B cell (primary cell): ENCODE measurements at regions not wholly inside any gene's neighbourhood (a gene's known extent, or its start where the extent isn't known, plus 50 kb on each side); places are given as distances from the start of the nearest gene placed in this dataset.

Experiments
- ATAC-seq: fragments of 200-7000 bp; cut with Tn5 transposase; one replicate; pipeline ENCODE4 v1.10.0; 2021; ENCODE audit warnings: low read depth, mild to moderate bottlenecking, moderate number of reproducible peaks, moderate library complexity
- CTCF ChIA-PET: fragments of 350-600 bp; sonication (Branson Sonifier 250); formaldehyde crosslinking; loops from one replicate; lab custom pipeline; 2021; ENCODE audit warnings: antibody characterized with exemption, inconsistent platforms; lab: Charles Lee
- POLR2A ChIA-PET: fragments of 350-600 bp; sonication (Branson Sonifier 250); formaldehyde crosslinking; loops from one replicate; lab custom pipeline; 2021; ENCODE audit warnings: antibody characterized with exemption; lab: Charles Lee
- DNase-seq: peaks from one replicate; pipeline ENCODE4 v3.0.0; 2013
- H2AFZ ChIP-seq: 2 replicates; pipeline ENCODE4 v1.6.1; 2012; ENCODE audit warnings: mild to moderate bottlenecking, low read depth, low read length; ENCODE audit not compliant: insufficient read depth, poor library complexity, severe bottlenecking
- H3K27ac ChIP-seq, 2 donors: 1 replicate in 1 of 2; 2 replicates in 1 of 2; pipeline ENCODE4 v1.5.1; 2012 to 2013; ENCODE audit warnings: low read length in 2 of 2, mild to moderate bottlenecking in 2 of 2, moderate library complexity in 1 of 2
- H3K27me3 ChIP-seq, 4 experiments: fragments of 200-600 bp in 1 of 4; sonication (generic) in 1 of 4; replicated peaks in 1 of 4; 1 replicate in 2 of 4; 2 replicates in 2 of 4; pipeline versions ENCODE4 v1.6.1 to v1.7.0; 2013 to 2016; ENCODE audit warnings: low read length in 3 of 4, mild to moderate bottlenecking in 2 of 4, mixed read lengths in 1 of 4, moderate library complexity in 1 of 4; ENCODE audit not compliant: insufficient read depth in 4 of 4, control insufficient read depth in 3 of 4; ENCODE audit errors: control extremely low read depth in 1 of 4
- H3K36me3 ChIP-seq, 2 experiments: replicated peaks in 1 of 2; 1 replicate in 1 of 2; 2 replicates in 1 of 2; pipeline versions ENCODE4 v1.6.1 to v1.7.1; 2013; ENCODE audit warnings: low read length in 1 of 2; ENCODE audit not compliant: insufficient read depth in 2 of 2, control insufficient read depth in 1 of 2; ENCODE audit errors: control extremely low read depth in 1 of 2, extremely low read depth in 1 of 2
- H3K4me1 ChIP-seq, 2 donors: fragments of 200-600 bp in 1 of 2; sonication (generic) in 1 of 2; 1 replicate in 1 of 2; 2 replicates in 1 of 2; pipeline versions ENCODE4 v1.5.1 to v1.6.1; 2013 to 2017; ENCODE audit warnings: low read length in 2 of 2; ENCODE audit not compliant: control insufficient read depth in 2 of 2, insufficient read depth in 2 of 2
- H3K4me2 ChIP-seq: replicated peaks from 2 replicates; pipeline ENCODE3; 2012; ENCODE audit warnings: mild to moderate bottlenecking, low read depth, low read length; ENCODE audit not compliant: poor library complexity, severe bottlenecking
- H3K4me3 ChIP-seq, 5 experiments: fragments of 200-600 bp in 1 of 5; sonication (generic) in 1 of 5; 1 replicate in 3 of 5; 2 replicates in 2 of 5; pipeline versions ENCODE4 v1.5.1 to v1.7.0; 2011 to 2016; ENCODE audit warnings: low read length in 4 of 5, mild to moderate bottlenecking in 4 of 5, low read depth in 2 of 5, control low read depth in 1 of 5, moderate library complexity in 1 of 5; ENCODE audit not compliant: insufficient read depth in 1 of 5; ENCODE audit errors: control extremely low read depth in 1 of 5, extremely low read depth in 1 of 5
- H3K79me2 ChIP-seq: fragments of 200-600 bp; sonication (generic); one replicate; pipeline ENCODE4 v1.6.0; 2016; ENCODE audit warnings: low read length; ENCODE audit not compliant: control insufficient read depth, insufficient read depth
- H3K9ac ChIP-seq: fragments of 200-600 bp; sonication (generic); 2 replicates; pipeline ENCODE4 v1.6.1; 2017; ENCODE audit warnings: mild to moderate bottlenecking, low read length, moderate library complexity
- H3K9me3 ChIP-seq, 3 donors: one replicate each; pipeline versions ENCODE4 v1.6.1 to v1.7.1; 2013; ENCODE audit warnings: low read length in 2 of 3; ENCODE audit not compliant: control insufficient read depth in 2 of 3, insufficient read depth in 1 of 3; ENCODE audit errors: control extremely low read depth in 1 of 3
- H4K20me1 ChIP-seq: 2 replicates; pipeline ENCODE4 v1.6.0; 2012; ENCODE audit warnings: mild to moderate bottlenecking, low read length; ENCODE audit not compliant: insufficient read depth, control insufficient read depth, poor library complexity, severe bottlenecking
- H3K27ac Mint-ChIP-seq: one replicate; pipeline ENCODE4 v1.8.0; 2021; ENCODE audit warnings: mixed read lengths
- H3K27me3 Mint-ChIP-seq: one replicate; pipeline ENCODE4 v1.8.0; 2021; ENCODE audit warnings: mixed read lengths
- H3K4me1 Mint-ChIP-seq: one replicate; pipeline ENCODE4 v1.8.0; 2021; ENCODE audit warnings: mixed read lengths
- H3K4me3 Mint-ChIP-seq: one replicate; pipeline ENCODE4 v1.8.0; 2021; ENCODE audit warnings: mixed read lengths
- H3K9me3 Mint-ChIP-seq: one replicate; pipeline ENCODE4 v1.8.0; 2022; ENCODE audit warnings: mixed read lengths; ENCODE audit not compliant: insufficient read depth
- EZH2 ChIP-seq: IDR thresholded peaks from 2 replicates; pipeline ENCODE4 v1.6.1; 2012; ENCODE audit warnings: borderline replicate concordance, low read depth, mild to moderate bottlenecking, moderate library complexity, low read length; ENCODE audit not compliant: insufficient read depth, poor library complexity, severe bottlenecking
- WGBS: methylation state at CpG from one replicate; pipeline ENCODE4 v1.1.5; 2013; ENCODE audit warnings: missing lambda C conversion rate; ENCODE audit not compliant: insufficient coverage; 5-methylcytosine and 5-hydroxymethylcytosine counted together
- intact Hi-C: fragments of 100-400 bp; cut with micrococcal nuclease; formaldehyde crosslinking; loops from one replicate; pipeline ENCODE4 v1.10.0; 2022
- TF ChIP-seq, protein P1 (sequence below): fragments of 200-600 bp; IDR thresholded peaks from one replicate; pipeline ENCODE4 v1.8.0; 2022; ENCODE audit warnings: antibody characterized with exemption, mild to moderate bottlenecking

DNA sequence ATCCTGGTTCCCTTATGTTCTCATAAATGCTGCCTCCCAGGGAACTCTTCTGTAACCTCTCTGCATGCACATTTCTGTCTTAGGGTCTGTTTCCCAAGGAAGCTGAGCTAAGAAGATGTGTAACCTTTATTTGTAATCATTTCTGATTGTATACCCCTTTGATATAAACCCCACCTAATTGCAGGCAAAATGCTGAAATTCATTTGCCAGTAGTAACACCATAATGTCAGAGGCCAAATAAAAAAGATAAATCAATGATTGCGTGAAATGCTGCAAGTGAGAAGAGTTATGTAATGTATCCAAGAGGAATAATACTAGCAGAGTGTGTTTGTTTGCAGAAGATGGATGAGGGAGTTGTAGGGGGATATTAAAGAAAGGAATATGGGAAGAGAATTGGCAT, 822.6 kb upstream of the GRAMD2B start:
- POLR2A ChIA-PET = no interaction called here
- no peak overlapping the region for H3K9ac ChIP-seq
- H3K27me3 ChIP-seq = no peaks in the 10 kb centered on the region
- H3K4me1 Mint-ChIP-seq = no peaks in the 10 kb centered on the region
- H3K4me3 Mint-ChIP-seq = no peak overlapping the region
- no peaks in the 10 kb centered on the region for H4K20me1 ChIP-seq
- no peak overlapping the region for H2AFZ ChIP-seq
- H3K9me3 ChIP-seq = no peaks in the 10 kb centered on the region
- intact Hi-C loops = no loop called here
- WGBS = 100% methylated on average over 1 of the region's 1 CpG
- H3K4me1 ChIP-seq = no peaks in the 10 kb centered on the region
- CTCF ChIA-PET = no interaction called here
- TF ChIP-seq, protein P1, sequence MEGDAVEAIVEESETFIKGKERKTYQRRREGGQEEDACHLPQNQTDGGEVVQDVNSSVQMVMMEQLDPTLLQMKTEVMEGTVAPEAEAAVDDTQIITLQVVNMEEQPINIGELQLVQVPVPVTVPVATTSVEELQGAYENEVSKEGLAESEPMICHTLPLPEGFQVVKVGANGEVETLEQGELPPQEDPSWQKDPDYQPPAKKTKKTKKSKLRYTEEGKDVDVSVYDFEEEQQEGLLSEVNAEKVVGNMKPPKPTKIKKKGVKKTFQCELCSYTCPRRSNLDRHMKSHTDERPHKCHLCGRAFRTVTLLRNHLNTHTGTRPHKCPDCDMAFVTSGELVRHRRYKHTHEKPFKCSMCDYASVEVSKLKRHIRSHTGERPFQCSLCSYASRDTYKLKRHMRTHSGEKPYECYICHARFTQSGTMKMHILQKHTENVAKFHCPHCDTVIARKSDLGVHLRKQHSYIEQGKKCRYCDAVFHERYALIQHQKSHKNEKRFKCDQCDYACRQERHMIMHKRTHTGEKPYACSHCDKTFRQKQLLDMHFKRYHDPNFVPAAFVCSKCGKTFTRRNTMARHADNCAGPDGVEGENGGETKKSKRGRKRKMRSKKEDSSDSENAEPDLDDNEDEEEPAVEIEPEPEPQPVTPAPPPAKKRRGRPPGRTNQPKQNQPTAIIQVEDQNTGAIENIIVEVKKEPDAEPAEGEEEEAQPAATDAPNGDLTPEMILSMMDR = no peak
- no peak for TF ChIP-seq EZH2
- H3K79me2 ChIP-seq = no peaks in the 10 kb centered on the region
- H3K27me3 Mint-ChIP-seq = no peaks in the 10 kb centered on the region
- H3K9me3 Mint-ChIP-seq = no peaks in the 10 kb centered on the region
- no peak for DNase-seq
- no peak overlapping the region for H3K27ac ChIP-seq
- H3K4me3 ChIP-seq = no peak overlapping the region
- H3K27ac Mint-ChIP-seq = no peak overlapping the region
- no peaks in the 10 kb centered on the region for H3K36me3 ChIP-seq
- no peak overlapping the region for H3K4me2 ChIP-seq
- ATAC-seq = no peak

DNA sequence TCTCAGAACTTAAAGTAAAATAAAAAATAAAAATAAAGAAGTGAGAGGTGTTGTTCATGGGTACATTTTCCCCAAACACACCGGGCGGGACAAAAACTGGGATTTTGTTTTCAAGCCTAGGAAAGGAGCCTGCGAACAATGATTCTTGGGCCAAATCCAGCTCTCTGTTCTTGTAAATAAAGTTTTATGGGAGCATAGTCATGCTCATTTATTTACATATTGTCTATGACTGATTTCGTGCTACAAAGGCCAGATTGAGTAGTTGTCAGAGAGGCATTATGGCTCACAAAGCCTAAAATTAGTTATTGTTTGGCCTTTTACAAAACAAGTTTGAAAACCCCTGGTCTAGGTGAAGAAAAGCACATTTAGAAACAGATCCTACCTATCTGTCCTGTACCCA, 821.0 kb upstream of the GRAMD2B start:
- no peak overlapping the region for H3K4me2 ChIP-seq
- H3K9me3 ChIP-seq = no peaks in the 10 kb centered on the region
- intact Hi-C loops = no loop called here
- H3K9me3 Mint-ChIP-seq = no peaks in the 10 kb centered on the region
- no peaks in the 10 kb centered on the region for H3K27me3 ChIP-seq
- no peak overlapping the region for H3K27ac ChIP-seq
- ChIA-PET POLR2A (no interaction called here), CTCF (no interaction called here)
- TF ChIP-seq, protein P1 = no peak
- TF ChIP-seq EZH2 = no peak
- H3K79me2 ChIP-seq = no peaks in the 10 kb centered on the region
- DNase-seq = no peak
- H4K20me1 ChIP-seq = no peaks in the 10 kb centered on the region
- H3K4me1 Mint-ChIP-seq = no peaks in the 10 kb centered on the region
- H3K36me3 ChIP-seq = no peaks in the 10 kb centered on the region
- H3K4me3 ChIP-seq = no peak overlapping the region
- 90% methylated on average over 2 of the region's 4 CpGs for WGBS
- H3K4me3 Mint-ChIP-seq = no peak overlapping the region
- ATAC-seq = no peak
- H2AFZ ChIP-seq = no peak overlapping the region
- H3K27ac Mint-ChIP-seq = no peak overlapping the region
- no peaks in the 10 kb centered on the region for H3K4me1 ChIP-seq
- no peak overlapping the region for H3K9ac ChIP-seq
- H3K27me3 Mint-ChIP-seq = no peaks in the 10 kb centered on the region
